SK-N-MC (cell line): ENCODE measurements at regions not wholly inside any gene's neighbourhood (a gene's known extent, or its start where the extent isn't known, plus 50 kb on each side); places are given as distances from the start of the nearest gene placed in this dataset.

Experiments used
- EZH2 ChIP-seq: fragments of 200-600 bp; sonication (generic); IDR thresholded peaks from one replicate; pipeline ENCODE4 v1.6.1; 2017; ENCODE audit warnings: antibody characterized with exemption
- POLR2AphosphoS5 ChIP-seq: IDR thresholded peaks from 2 replicates; pipeline ENCODE4 v1.6.1; 2012; ENCODE audit warnings: mild to moderate bottlenecking, low read depth, low read length, borderline replicate concordance

DNA sequence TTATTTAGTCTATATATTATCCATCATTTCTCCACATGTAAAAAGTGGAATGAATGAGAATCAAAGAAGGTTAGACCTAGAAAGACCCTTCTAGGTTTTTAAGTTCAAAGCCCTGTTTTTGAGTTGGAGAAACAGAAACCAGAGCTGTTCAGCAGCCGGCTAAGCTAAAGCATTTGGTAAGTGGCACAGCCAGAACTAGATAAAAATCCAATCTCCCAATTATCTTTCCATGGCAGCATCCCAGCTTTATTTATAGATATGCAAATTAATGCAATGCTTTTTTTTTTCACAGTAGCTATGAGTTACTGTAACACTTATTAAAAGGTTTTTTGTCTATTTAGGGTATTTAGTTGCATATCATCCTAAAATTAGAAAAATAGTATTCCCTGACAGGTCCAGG, 85.1 kb downstream of the NIBAN1 start:
- TF ChIP-seq POLR2AphosphoS5 (no peak), EZH2 (no peak)
